Skeletal muscle tissue (tissue), 3 donors: ENCODE measurements at regions not wholly inside any gene's neighbourhood (a gene's known extent, or its start where the extent isn't known, plus 50 kb on each side); places are given as distances from the start of the nearest gene placed in this dataset.

Experiments used
- H3K27ac ChIP-seq: one replicate; pipeline ENCODE4 v1.7.0; 2013; ENCODE audit warnings: mild to moderate bottlenecking, low read depth, low read length, inconsistent platforms
- H3K27me3 ChIP-seq, 3 donors: one replicate each; pipeline ENCODE4 v1.7.0; 2013; ENCODE audit warnings: low read length in 3 of 3; ENCODE audit not compliant: control insufficient read depth in 3 of 3, insufficient read depth in 3 of 3
- H3K36me3 ChIP-seq, 3 donors: one replicate each; pipeline ENCODE4 v1.7.0; 2013; ENCODE audit warnings: low read length in 3 of 3; ENCODE audit not compliant: control insufficient read depth in 3 of 3, insufficient read depth in 3 of 3
- H3K4me1 ChIP-seq, 3 donors: one replicate each; pipeline ENCODE4 v1.7.0; 2013; ENCODE audit warnings: low read length in 3 of 3, mild to moderate bottlenecking in 3 of 3; ENCODE audit not compliant: control insufficient read depth in 3 of 3, insufficient read depth in 3 of 3
- H3K4me3 ChIP-seq, 3 donors: one replicate each; pipeline ENCODE4 v1.7.0; 2013; ENCODE audit warnings: low read length in 3 of 3
- H3K9ac ChIP-seq, 3 donors: one replicate each; pipeline ENCODE4 v1.7.0; 2013; ENCODE audit warnings: low read length in 3 of 3, mild to moderate bottlenecking in 3 of 3, moderate library complexity in 2 of 3, low read depth in 1 of 3
- H3K9me3 ChIP-seq, 3 donors: one replicate each; pipeline ENCODE4 v1.7.0; 2013; ENCODE audit warnings: low read length in 3 of 3; ENCODE audit not compliant: control insufficient read depth in 3 of 3
- donor health status: Osteomylitis.

- Histone ChIP-seq H3K4me3 (no peak overlapping the region), H3K9me3 (peaks cover 3 to 11% (median 6%) of the 10 kb centered on the region in 3 donors), H3K4me1 (no peaks in the 10 kb centered on the region), H3K36me3 (no peaks in the 10 kb centered on the region), H3K27me3 (peaks cover 6 to 28% (median 21%) of the 10 kb centered on the region in 3 donors), H3K9ac (no peak overlapping the region), H3K27ac (no peak overlapping the region)
Measured at GRCh38 chr16:86373276-86373901, 136.9 kb upstream of the FOXF1 start.

- H3K27ac ChIP-seq, result no peak overlapping the region
- peaks cover 3 to 11% (median 6%) of the 10 kb centered on the region in 3 donors for H3K9me3 ChIP-seq
- peaks cover 6 to 35% (median 25%) of the 10 kb centered on the region in 3 donors for H3K27me3 ChIP-seq
- no peaks in the 10 kb centered on the region for H3K36me3 ChIP-seq
- no peak overlapping the region for H3K4me3 ChIP-seq
- no peaks in the 10 kb centered on the region for H3K4me1 ChIP-seq
- no peak overlapping the region for H3K9ac ChIP-seq
Measured at GRCh38 chr16:86374603-86375130, 135.7 kb upstream of the FOXF1 start.

- peaks cover 3 to 11% (median 6%) of the 10 kb centered on the region in 3 donors for H3K9me3 ChIP-seq
- no peaks in the 10 kb centered on the region for H3K4me1 ChIP-seq
- peaks cover 6 to 38% (median 25%) of the 10 kb centered on the region in 3 donors for H3K27me3 ChIP-seq
- no peaks in the 10 kb centered on the region for H3K36me3 ChIP-seq
- H3K4me3 ChIP-seq, result no peak overlapping the region
- H3K9ac ChIP-seq, result no peak overlapping the region
- no peak overlapping the region for H3K27ac ChIP-seq
Measured at GRCh38 chr16:86375364-86375763, 135.0 kb upstream of the FOXF1 start.

- Histone ChIP-seq H3K36me3 (no peaks in the 10 kb centered on the region), H3K27me3 (peaks cover 6 to 38% (median 25%) of the 10 kb centered on the region in 3 donors), H3K9me3 (peaks cover 3 to 11% (median 6%) of the 10 kb centered on the region in 3 donors), H3K4me1 (no peaks in the 10 kb centered on the region), H3K27ac (no peak overlapping the region), H3K9ac (no peak overlapping the region), H3K4me3 (no peak overlapping the region)
Measured at GRCh38 chr16:86375851-86376250, 134.5 kb upstream of the FOXF1 start.

GRCh38 chr16:86376837-86377236 is 133.5 kb upstream of the FOXF1 start:
- H3K9ac ChIP-seq, result no peak overlapping the region
- no peaks in the 10 kb centered on the region for H3K36me3 ChIP-seq
- no peak overlapping the region for H3K4me3 ChIP-seq
- H3K27ac ChIP-seq, result no peak overlapping the region
- H3K9me3 ChIP-seq, result peaks cover 0 to 11% (median 6%) of the 10 kb centered on the region in 3 donors
- no peaks in the 10 kb centered on the region for H3K4me1 ChIP-seq
- H3K27me3 ChIP-seq, result peaks cover 3 to 29% (median 20%) of the 10 kb centered on the region in 3 donors

- H3K9me3 ChIP-seq, result peaks cover 0 to 11% (median 6%) of the 10 kb centered on the region in 3 donors
- H3K27ac ChIP-seq, result no peak overlapping the region
- H3K4me1 ChIP-seq, result no peaks in the 10 kb centered on the region
- H3K27me3 ChIP-seq, result peaks cover 0 to 34% (median 18%) of the 10 kb centered on the region in 3 donors
- H3K36me3 ChIP-seq, result no peaks in the 10 kb centered on the region
- no peak overlapping the region for H3K4me3 ChIP-seq
- no peak overlapping the region for H3K9ac ChIP-seq
Measured at GRCh38 chr16:86377251-86378022, 132.9 kb upstream of the FOXF1 start.

GRCh38 chr16:86378128-86378527 is 132.2 kb upstream of the FOXF1 start:
- no peaks in the 10 kb centered on the region for H3K36me3 ChIP-seq
- H3K4me1 ChIP-seq, result no peaks in the 10 kb centered on the region
- H3K27me3 ChIP-seq, result peaks cover 1 to 33% (median 21%) of the 10 kb centered on the region in 3 donors
- H3K27ac ChIP-seq, result no peak overlapping the region
- H3K4me3 ChIP-seq, result no peak overlapping the region
- no peak overlapping the region for H3K9ac ChIP-seq
- peaks cover 0 to 11% (median 6%) of the 10 kb centered on the region in 3 donors for H3K9me3 ChIP-seq

- no peak overlapping the region for H3K4me3 ChIP-seq
- H3K27me3 ChIP-seq, result peaks cover 3 to 32% (median 23%) of the 10 kb centered on the region in 3 donors
- H3K36me3 ChIP-seq, result no peaks in the 10 kb centered on the region
- H3K9ac ChIP-seq, result no peak overlapping the region
- peaks cover 0 to 2% (median 0%) of the 10 kb centered on the region in 3 donors for H3K4me1 ChIP-seq
- H3K27ac ChIP-seq, result no peak overlapping the region
- H3K9me3 ChIP-seq, result peaks cover 0 to 9% (median 6%) of the 10 kb centered on the region in 3 donors
Measured at GRCh38 chr16:86378831-86379504, 131.4 kb upstream of the FOXF1 start.

GRCh38 chr16:86379505-86379846 is 130.9 kb upstream of the FOXF1 start:
- Histone ChIP-seq H3K27me3 (peaks cover 7 to 35% (median 26%) of the 10 kb centered on the region in 3 donors), H3K27ac (no peak overlapping the region), H3K4me1 (peaks cover 0 to 2% (median 0%) of the 10 kb centered on the region in 3 donors), H3K4me3 (no peak overlapping the region), H3K9me3 (peaks cover 0 to 6% (median 4%) of the 10 kb centered on the region in 3 donors), H3K9ac (no peak overlapping the region), H3K36me3 (no peaks in the 10 kb centered on the region)
